CD8-positive, alpha-beta memory T cell (primary cell): ENCODE measurements at regions not wholly inside any gene's neighbourhood (a gene's known extent, or its start where the extent isn't known, plus 50 kb on each side); places are given as distances from the start of the nearest gene placed in this dataset.

Experiments used
- CTCF ChIA-PET: fragments of 350-600 bp; sonication (Branson Sonifier 250); formaldehyde crosslinking; loops from one replicate; lab custom pipeline; 2021; ENCODE audit warnings: antibody characterized with exemption; lab: Charles Lee
- POLR2A ChIA-PET: fragments of 350-600 bp; sonication (Branson Sonifier 250); formaldehyde crosslinking; loops from one replicate; lab custom pipeline; 2021; ENCODE audit warnings: antibody characterized with exemption; lab: Charles Lee
- DNase-seq, 5 donors: peaks; one replicate each; pipeline versions ENCODE4 v3.0.0 to v3.0.0-alpha.2; 2020 to 2022; ENCODE audit warnings: mixed read lengths in 1 of 5
- H3K27ac ChIP-seq: one replicate; pipeline ENCODE4 v1.7.0; 2013; ENCODE audit warnings: low read depth, mild to moderate bottlenecking, low read length, moderate library complexity
- H3K27me3 ChIP-seq: 2 replicates; pipeline ENCODE4 v1.7.0; 2013; ENCODE audit warnings: low read length, mild to moderate bottlenecking; ENCODE audit not compliant: insufficient read depth, poor library complexity, severe bottlenecking
- H3K36me3 ChIP-seq: 2 replicates; pipeline ENCODE4 v1.7.0; 2013; ENCODE audit warnings: mild to moderate bottlenecking, low read length, moderate library complexity; ENCODE audit not compliant: insufficient read depth
- H3K4me1 ChIP-seq: 2 replicates; pipeline ENCODE4 v1.7.0; 2013; ENCODE audit warnings: mild to moderate bottlenecking, low read length, moderate library complexity; ENCODE audit not compliant: insufficient read depth
- H3K4me3 ChIP-seq: 2 replicates; pipeline ENCODE4 v1.7.0; 2013; ENCODE audit warnings: mild to moderate bottlenecking, low read length
- H3K9me3 ChIP-seq: 2 replicates; pipeline ENCODE4 v1.7.0; 2013; ENCODE audit warnings: mild to moderate bottlenecking, low read length
- H3K27ac Mint-ChIP-seq, 8 donors: one replicate each; pipeline ENCODE4 v1.8.0; 2020 to 2021; ENCODE audit warnings: mixed read lengths in 8 of 8, mild to moderate bottlenecking in 6 of 8, inconsistent platforms in 3 of 8, moderate library complexity in 3 of 8
- H3K27me3 Mint-ChIP-seq, 2 donors: one replicate each; pipeline ENCODE4 v1.8.0; 2020 to 2021; ENCODE audit warnings: mixed read lengths in 2 of 2, mild to moderate bottlenecking in 1 of 2, moderate library complexity in 1 of 2
- H3K36me3 Mint-ChIP-seq, 3 donors: one replicate each; pipeline ENCODE4 v1.8.0; 2020 to 2021; ENCODE audit warnings: mixed read lengths in 3 of 3, inconsistent platforms in 1 of 3, mild to moderate bottlenecking in 1 of 3
- H3K4me1 Mint-ChIP-seq, 3 donors: one replicate each; pipeline ENCODE4 v1.8.0; 2020 to 2021; ENCODE audit warnings: mixed read lengths in 3 of 3, inconsistent platforms in 1 of 3, mild to moderate bottlenecking in 1 of 3
- H3K4me3 Mint-ChIP-seq, 7 donors: one replicate each; pipeline ENCODE4 v1.8.0; 2020 to 2021; ENCODE audit warnings: mixed read lengths in 7 of 7, mild to moderate bottlenecking in 6 of 7, moderate library complexity in 4 of 7, inconsistent platforms in 2 of 7
- H3K9me3 Mint-ChIP-seq, 5 donors: one replicate each; pipeline ENCODE4 v1.8.0; 2020 to 2022; ENCODE audit warnings: mixed read lengths in 5 of 5, mild to moderate bottlenecking in 3 of 5, moderate library complexity in 2 of 5, inconsistent platforms in 1 of 5

DNA sequence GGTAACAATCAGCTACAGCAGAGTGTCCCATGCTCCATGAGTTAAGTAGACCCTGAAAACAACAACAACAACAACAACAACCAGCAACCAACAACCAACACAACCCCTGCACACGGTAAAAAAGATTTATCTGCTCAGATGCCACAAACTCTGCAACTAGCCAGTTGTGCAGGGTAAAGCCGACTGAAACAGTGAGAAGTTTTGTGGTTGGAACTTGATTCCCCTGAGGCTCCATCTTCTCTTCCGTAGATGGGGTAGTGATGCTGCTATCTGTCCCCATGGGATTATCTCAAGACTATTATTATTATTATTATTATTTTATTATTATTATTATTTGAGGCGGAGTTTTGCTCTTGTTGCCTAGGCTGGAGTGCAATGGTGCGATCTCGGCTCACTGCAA is 50.6 kb upstream of the RAPGEF2 start:
- no peak overlapping the region for H3K4me3 ChIP-seq
- Mint-ChIP-seq H3K27ac (no peak overlapping the region), H3K4me3 (no peak overlapping the region), H3K4me1 (peaks cover 2 to 12% (median 9%) of the 10 kb centered on the region in 3 donors), H3K9me3 (no peaks in the 10 kb centered on the region), H3K36me3 (no peaks in the 10 kb centered on the region), H3K27me3 (peaks cover 3 to 20% of the 10 kb centered on the region in 2 donors)
- CTCF ChIA-PET: no interaction called here
- no peaks in the 10 kb centered on the region for H3K36me3 ChIP-seq
- no peak overlapping the region for H3K27ac ChIP-seq
- POLR2A ChIA-PET: no interaction called here
- H3K27me3 ChIP-seq: no peaks in the 10 kb centered on the region
- DNase-seq: no peak
- no peaks in the 10 kb centered on the region for H3K4me1 ChIP-seq
- no peaks in the 10 kb centered on the region for H3K9me3 ChIP-seq
